ENCODE measurements at regions not wholly inside any gene's neighbourhood (a gene's known extent, or its start where the extent isn't known, plus 50 kb on each side); places are given as distances from the start of the nearest gene placed in this dataset.

DNA sequence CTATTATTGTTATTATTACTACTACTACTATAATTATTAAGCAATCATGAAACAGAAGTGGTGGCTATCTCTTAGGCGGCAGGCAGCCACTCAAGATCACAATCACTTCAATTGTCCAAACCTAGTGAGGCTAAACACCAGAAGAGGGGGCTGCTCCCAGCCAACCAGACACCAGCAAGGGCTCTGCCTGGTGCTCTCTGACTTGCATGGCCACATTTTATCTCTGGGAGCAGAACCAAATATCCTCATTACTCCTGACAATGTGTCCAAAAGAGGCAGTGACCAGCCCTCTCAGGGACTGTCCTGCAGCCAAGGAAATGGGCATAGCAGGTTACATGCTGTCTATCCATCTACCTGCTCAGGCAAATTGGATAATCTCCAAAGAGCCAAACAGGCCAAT, 187.4 kb upstream of the PDE1C start (continued):
- TF ChIP-seq CTCF (IDR thresholded peaks at IDR 0.05): no peak
- TF ChIP-seq, protein P1, sequence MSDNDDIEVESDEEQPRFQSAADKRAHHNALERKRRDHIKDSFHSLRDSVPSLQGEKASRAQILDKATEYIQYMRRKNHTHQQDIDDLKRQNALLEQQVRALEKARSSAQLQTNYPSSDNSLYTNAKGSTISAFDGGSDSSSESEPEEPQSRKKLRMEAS (IDR thresholded peaks at IDR 0.05; ENCODE audit: low read depth): no peak

GRCh38 chr7:32256811-32257210, 186.6 kb upstream of the PDE1C start:
- H3F3A ChIP-seq (replicated peaks; ENCODE audit: insufficient read depth): no peaks in the 10 kb centered on the region
- H3K4me3 ChIP-seq (ENCODE audit: low read depth in 2 of 2, low read length in 1 of 2): no peak overlapping the region
- ChIA-PET CTCF (interaction anchor here (1.2 to 2.4 kb wide), 2 partner anchors 46 to 52 kb away, joined by 4 to 9 read pairs; no protein-coding TSS in a partner anchor), POLR2A (no interaction called here)
- 1% methylated on average over 2 of the region's 2 CpGs for WGBS (ENCODE audit: low lambda C conversion rate)
- TF ChIP-seq RAD21 (IDR thresholded peaks at IDR 0.05; ENCODE audit: low read length) (no peak), ELF1 (IDR thresholded peaks at IDR 0.05) (no peak)
- TF ChIP-seq, protein P2, sequence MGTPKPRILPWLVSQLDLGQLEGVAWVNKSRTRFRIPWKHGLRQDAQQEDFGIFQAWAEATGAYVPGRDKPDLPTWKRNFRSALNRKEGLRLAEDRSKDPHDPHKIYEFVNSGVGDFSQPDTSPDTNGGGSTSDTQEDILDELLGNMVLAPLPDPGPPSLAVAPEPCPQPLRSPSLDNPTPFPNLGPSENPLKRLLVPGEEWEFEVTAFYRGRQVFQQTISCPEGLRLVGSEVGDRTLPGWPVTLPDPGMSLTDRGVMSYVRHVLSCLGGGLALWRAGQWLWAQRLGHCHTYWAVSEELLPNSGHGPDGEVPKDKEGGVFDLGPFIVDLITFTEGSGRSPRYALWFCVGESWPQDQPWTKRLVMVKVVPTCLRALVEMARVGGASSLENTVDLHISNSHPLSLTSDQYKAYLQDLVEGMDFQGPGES (IDR thresholded peaks at IDR 0.05; ENCODE audit: low read depth, low read length): no peak
- H3K27ac ChIP-seq (ENCODE audit: low read depth in 2 of 2, low read length in 1 of 2): no peak overlapping the region
- no peaks in the 10 kb centered on the region for H4K20me1 ChIP-seq (ENCODE audit: insufficient read depth)
- DNase-seq: no peak
- no peak overlapping the region for H3K9ac ChIP-seq
- H3K4me1 ChIP-seq (ENCODE audit: control insufficient read depth in 1 of 2, insufficient read depth in 2 of 2, low read depth in 1 of 2, low read length in 1 of 2): no peaks in the 10 kb centered on the region
- no peaks in the 10 kb centered on the region for H3K79me2 ChIP-seq (ENCODE audit: insufficient read depth)
- no peak overlapping the region for H3K4me2 ChIP-seq
- no peak overlapping the region for H2AFZ ChIP-seq (ENCODE audit: low read depth)
- peaks cover 16% of the 10 kb centered on the region for H3K27me3 ChIP-seq (ENCODE audit: insufficient read depth)
- no peaks in the 10 kb centered on the region for H3K9me2 ChIP-seq
- H3K9me3 ChIP-seq: no peaks in the 10 kb centered on the region
- H3K36me3 ChIP-seq (replicated peaks in 1 of 2; ENCODE audit: control insufficient read depth in 1 of 2, insufficient read depth in 2 of 2, low read length in 1 of 2): no peaks in the 10 kb centered on the region

GRCh38 chr7:32256376-32256775, 186.2 kb upstream of the PDE1C start:
- H3K9me2 ChIP-seq: no peaks in the 10 kb centered on the region
- no peak overlapping the region for H3K4me2 ChIP-seq
- peaks cover 20% of the 10 kb centered on the region for H3K27me3 ChIP-seq (ENCODE audit: insufficient read depth)
- POLR2A ChIA-PET: no interaction called here
- H3K79me2 ChIP-seq (ENCODE audit: insufficient read depth): no peaks in the 10 kb centered on the region
- H3K9me3 ChIP-seq: no peaks in the 10 kb centered on the region
- no peak overlapping the region for H3K4me3 ChIP-seq (ENCODE audit: low read depth in 2 of 2, low read length in 1 of 2)
- no peak overlapping the region for H3K27ac ChIP-seq (ENCODE audit: low read depth in 2 of 2, low read length in 1 of 2)
- WGBS (ENCODE audit: low lambda C conversion rate): 8% methylated on average over 2 of the region's 2 CpGs
- no peaks in the 10 kb centered on the region for H4K20me1 ChIP-seq (ENCODE audit: insufficient read depth)
- TF ChIP-seq RAD21 (IDR thresholded peaks at IDR 0.05; ENCODE audit: low read length) (no peak), ELF1 (IDR thresholded peaks at IDR 0.05) (no peak), RCOR1 (IDR thresholded peaks at IDR 0.05; ENCODE audit: low read length) (no peak), YY1 (IDR thresholded peaks at IDR 0.05; ENCODE audit: low read depth) (no peak), JUND (IDR thresholded peaks at IDR 0.05) (no peak), SIN3A (IDR thresholded peaks at IDR 0.05; ENCODE audit: borderline replicate concordance, low read depth, low read length) (no peak), CTCF (IDR thresholded peaks at IDR 0.05) (no peak), GATA2 (CRISPR knock-in tag; IDR thresholded peaks at IDR 0.05) (no peak), NFIC (IDR thresholded peaks at IDR 0.05; ENCODE audit: borderline replicate concordance) (no peak), RXRA (IDR thresholded peaks at IDR 0.05; ENCODE audit: borderline replicate concordance, low read depth) (no peak)
- TF ChIP-seq, protein P3, sequence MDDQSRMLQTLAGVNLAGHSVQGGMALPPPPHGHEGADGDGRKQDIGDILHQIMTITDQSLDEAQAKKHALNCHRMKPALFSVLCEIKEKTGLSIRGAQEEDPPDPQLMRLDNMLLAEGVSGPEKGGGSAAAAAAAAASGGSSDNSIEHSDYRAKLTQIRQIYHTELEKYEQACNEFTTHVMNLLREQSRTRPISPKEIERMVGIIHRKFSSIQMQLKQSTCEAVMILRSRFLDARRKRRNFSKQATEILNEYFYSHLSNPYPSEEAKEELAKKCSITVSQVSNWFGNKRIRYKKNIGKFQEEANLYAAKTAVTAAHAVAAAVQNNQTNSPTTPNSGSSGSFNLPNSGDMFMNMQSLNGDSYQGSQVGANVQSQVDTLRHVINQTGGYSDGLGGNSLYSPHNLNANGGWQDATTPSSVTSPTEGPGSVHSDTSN (IDR thresholded peaks at IDR 0.05): no peak
- TF ChIP-seq, protein P1 (IDR thresholded peaks at IDR 0.05; ENCODE audit: low read depth): no peak
- no peak overlapping the region for H2AFZ ChIP-seq (ENCODE audit: low read depth)
- no peak overlapping the region for H3K9ac ChIP-seq
- H3F3A ChIP-seq (replicated peaks; ENCODE audit: insufficient read depth): no peaks in the 10 kb centered on the region
- no peak for DNase-seq
- H3K36me3 ChIP-seq (replicated peaks in 1 of 2; ENCODE audit: control insufficient read depth in 1 of 2, insufficient read depth in 2 of 2, low read length in 1 of 2): no peaks in the 10 kb centered on the region
- no peaks in the 10 kb centered on the region for H3K4me1 ChIP-seq (ENCODE audit: control insufficient read depth in 1 of 2, insufficient read depth in 2 of 2, low read depth in 1 of 2, low read length in 1 of 2)
- CTCF ChIA-PET: interaction anchor here (1.2 to 2.4 kb wide), 2 partner anchors 46 to 51 kb away, joined by 4 to 9 read pairs; no protein-coding TSS in a partner anchor

Measured in SK-N-SH (cell line).